HG02759 (cell line): ENCODE measurements at regions not wholly inside any gene's neighbourhood (a gene's known extent, or its start where the extent isn't known, plus 50 kb on each side); places are given as distances from the start of the nearest gene placed in this dataset.
"Not testable (repeated sequence)": the region's sequence is repeated elsewhere in the genome, so short reads cannot be mapped to it uniquely, and the experiment has no call there.

Experiments
- ATAC-seq: cut with Tn5 transposase; IDR thresholded peaks from one replicate; pipeline ENCODE4 v1.9.1; 2021; ENCODE audit warnings: mild to moderate bottlenecking, moderate library complexity; ENCODE audit not compliant: unreplicated experiment

- ATAC-seq = no peak
Observed at GRCh38 chr4:58090539-58090938, 980.4 kb upstream of the IGFBP7 start.

- ATAC-seq = no peak
Observed at GRCh38 chr4:58081356-58081755, 971.2 kb upstream of the IGFBP7 start.

GRCh38 chr4:58075724-58076123 lies 965.5 kb upstream of the IGFBP7 start:
- no peak for ATAC-seq

- ATAC-seq = no peak
Observed at GRCh38 chr4:58074382-58074781, 964.2 kb upstream of the IGFBP7 start.

- ATAC-seq = no peak
Observed at GRCh38 chr4:58070726-58071125, 960.5 kb upstream of the IGFBP7 start.

- no peak for ATAC-seq
Observed at GRCh38 chr4:58064653-58065052, 954.5 kb upstream of the IGFBP7 start.

- no peak for ATAC-seq
Observed at GRCh38 chr4:58063404-58064160, 953.4 kb upstream of the IGFBP7 start.

GRCh38 chr4:58061967-58062366 lies 951.8 kb upstream of the IGFBP7 start:
- ATAC-seq = no peak

GRCh38 chr4:58050439-58050838 lies 940.3 kb upstream of the IGFBP7 start:
- ATAC-seq = no peak

- ATAC-seq = no peak
Observed at GRCh38 chr4:58048491-58048890, 938.3 kb upstream of the IGFBP7 start.

GRCh38 chr4:58042176-58042575 lies 932.0 kb upstream of the IGFBP7 start:
- ATAC-seq = no peak

GRCh38 chr4:57993944-57994343 lies 883.8 kb upstream of the IGFBP7 start:
- ATAC-seq = no peak

GRCh38 chr4:57989430-57989829 lies 879.2 kb upstream of the IGFBP7 start:
- no peak for ATAC-seq

GRCh38 chr4:57985161-57985560 lies 875.0 kb upstream of the IGFBP7 start:
- ATAC-seq = no peak

- ATAC-seq = no peak
Observed at GRCh38 chr4:57981123-57981522, 870.9 kb upstream of the IGFBP7 start.

- no peak for ATAC-seq
Observed at GRCh38 chr4:57974821-57975220, 864.6 kb upstream of the IGFBP7 start.

- ATAC-seq = no peak
Observed at GRCh38 chr4:57973819-57974218, 863.6 kb upstream of the IGFBP7 start.

GRCh38 chr4:57971261-57971660 lies 861.1 kb upstream of the IGFBP7 start:
- no peak for ATAC-seq

GRCh38 chr4:57966987-57967760 lies 857.0 kb upstream of the IGFBP7 start:
- no peak for ATAC-seq

GRCh38 chr4:57965431-57965830 lies 855.2 kb upstream of the IGFBP7 start:
- not testable (repeated sequence) for ATAC-seq

- ATAC-seq = no peak
Observed at GRCh38 chr4:57945298-57945697, 835.1 kb upstream of the IGFBP7 start.

GRCh38 chr4:57943682-57944081 lies 833.5 kb upstream of the IGFBP7 start:
- no peak for ATAC-seq
